KMS-11 (cell line): ENCODE measurements at regions not wholly inside any gene's neighbourhood (a gene's known extent, or its start where the extent isn't known, plus 50 kb on each side); places are given as distances from the start of the nearest gene placed in this dataset.

Experiments
- H2AFZ ChIP-seq: fragments of 200-600 bp; sonication (generic); 2 replicates; pipeline ENCODE4 v1.6.1; 2016; ENCODE audit warnings: antibody characterized with exemption, mixed run types, low read depth
- H3K27ac ChIP-seq: fragments of 200-600 bp; sonication (generic); 2 replicates; pipeline ENCODE4 v1.6.1; 2016; ENCODE audit warnings: mild to moderate bottlenecking, mixed run types
- H3K27me3 ChIP-seq: fragments of 200-600 bp; sonication (generic); 2 replicates; pipeline ENCODE4 v1.6.1; 2017; ENCODE audit warnings: mild to moderate bottlenecking, low read depth, mixed run types, moderate library complexity; ENCODE audit not compliant: insufficient read depth
- H3K36me3 ChIP-seq: fragments of 200-600 bp; sonication (generic); 2 replicates; pipeline ENCODE4 v1.6.1; 2017; ENCODE audit warnings: mild to moderate bottlenecking, mixed run types; ENCODE audit not compliant: insufficient read depth
- H3K4me1 ChIP-seq: fragments of 200-600 bp; sonication (generic); 2 replicates; pipeline ENCODE4 v1.6.1; 2016; ENCODE audit warnings: mild to moderate bottlenecking, low read depth, mixed run types; ENCODE audit not compliant: poor library complexity, severe bottlenecking
- H3K4me2 ChIP-seq: fragments of 200-600 bp; sonication (generic); 2 replicates; pipeline ENCODE4 v1.7.0; 2016; ENCODE audit warnings: mild to moderate bottlenecking, mixed run types
- H3K4me3 ChIP-seq: fragments of 200-600 bp; sonication (generic); IDR thresholded peaks from 2 replicates; pipeline ENCODE4 v1.6.1; 2017; ENCODE audit warnings: low read depth, low read length, mixed read lengths; ENCODE audit not compliant: insufficient read depth
- H3K79me2 ChIP-seq: fragments of 200-600 bp; sonication (generic); 2 replicates; pipeline ENCODE4 v1.6.1; 2016; ENCODE audit warnings: low read depth, mixed run types; ENCODE audit not compliant: insufficient read depth
- H3K9ac ChIP-seq: fragments of 200-600 bp; sonication (generic); 2 replicates; pipeline ENCODE4 v1.6.1; 2016; ENCODE audit warnings: mild to moderate bottlenecking, mixed run types
- H4K20me1 ChIP-seq: fragments of 200-600 bp; sonication (generic); 2 replicates; pipeline ENCODE4 v1.6.1; 2016; ENCODE audit warnings: mild to moderate bottlenecking, mixed run types; ENCODE audit not compliant: insufficient read depth
- TF ChIP-seq, protein P1 (sequence below): fragments of 200-600 bp; sonication (generic); conservative IDR thresholded peaks from 2 replicates; pipeline ENCODE4 v1.6.1; 2017; ENCODE audit warnings: low read depth, mild to moderate bottlenecking, antibody characterized with exemption, low read length, moderate library complexity, mixed read lengths

DNA sequence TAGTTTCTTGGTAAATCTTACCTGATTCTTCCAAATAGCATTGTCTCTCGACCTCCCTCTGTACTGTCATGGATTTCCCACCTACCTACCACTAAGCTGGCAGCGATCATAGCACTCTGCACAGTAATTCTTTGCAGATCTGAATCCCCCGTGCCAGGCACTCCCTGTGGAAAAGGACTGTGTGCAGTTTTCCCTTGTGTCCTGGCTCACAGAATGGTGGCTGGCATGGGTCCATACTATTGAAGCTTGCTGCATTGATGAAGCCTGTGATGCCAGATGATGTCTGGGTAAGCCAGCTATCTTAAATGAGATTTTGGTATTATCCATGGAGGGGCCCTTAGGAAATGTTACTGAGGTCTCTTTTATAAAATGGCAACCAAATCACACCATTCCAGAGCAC is 135.7 kb downstream of the RPAP3 start:
- Histone ChIP-seq H3K4me2 (no peak overlapping the region), H4K20me1 (no peaks in the 10 kb centered on the region), H3K79me2 (no peaks in the 10 kb centered on the region), H3K4me3 (no peak overlapping the region), H3K4me1 (peaks cover 12% of the 10 kb centered on the region), H3K27ac (no peak overlapping the region), H2AFZ (no peak overlapping the region), H3K36me3 (no peaks in the 10 kb centered on the region), H3K9ac (no peak overlapping the region), H3K27me3 (no peaks in the 10 kb centered on the region)
- TF ChIP-seq, protein P1, sequence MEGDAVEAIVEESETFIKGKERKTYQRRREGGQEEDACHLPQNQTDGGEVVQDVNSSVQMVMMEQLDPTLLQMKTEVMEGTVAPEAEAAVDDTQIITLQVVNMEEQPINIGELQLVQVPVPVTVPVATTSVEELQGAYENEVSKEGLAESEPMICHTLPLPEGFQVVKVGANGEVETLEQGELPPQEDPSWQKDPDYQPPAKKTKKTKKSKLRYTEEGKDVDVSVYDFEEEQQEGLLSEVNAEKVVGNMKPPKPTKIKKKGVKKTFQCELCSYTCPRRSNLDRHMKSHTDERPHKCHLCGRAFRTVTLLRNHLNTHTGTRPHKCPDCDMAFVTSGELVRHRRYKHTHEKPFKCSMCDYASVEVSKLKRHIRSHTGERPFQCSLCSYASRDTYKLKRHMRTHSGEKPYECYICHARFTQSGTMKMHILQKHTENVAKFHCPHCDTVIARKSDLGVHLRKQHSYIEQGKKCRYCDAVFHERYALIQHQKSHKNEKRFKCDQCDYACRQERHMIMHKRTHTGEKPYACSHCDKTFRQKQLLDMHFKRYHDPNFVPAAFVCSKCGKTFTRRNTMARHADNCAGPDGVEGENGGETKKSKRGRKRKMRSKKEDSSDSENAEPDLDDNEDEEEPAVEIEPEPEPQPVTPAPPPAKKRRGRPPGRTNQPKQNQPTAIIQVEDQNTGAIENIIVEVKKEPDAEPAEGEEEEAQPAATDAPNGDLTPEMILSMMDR, result no peak

GRCh38 chr12:47562201-47562600 is 143.6 kb downstream of the RPAP3 start:
- Histone ChIP-seq H3K9ac (no peak overlapping the region), H3K27ac (no peak overlapping the region), H3K4me3 (no peak overlapping the region), H3K4me2 (no peak overlapping the region), H3K36me3 (no peaks in the 10 kb centered on the region), H2AFZ (no peak overlapping the region), H3K4me1 (no peaks in the 10 kb centered on the region), H3K27me3 (no peaks in the 10 kb centered on the region), H3K79me2 (no peaks in the 10 kb centered on the region), H4K20me1 (no peaks in the 10 kb centered on the region)
- TF ChIP-seq, protein P1, result no peak

DNA sequence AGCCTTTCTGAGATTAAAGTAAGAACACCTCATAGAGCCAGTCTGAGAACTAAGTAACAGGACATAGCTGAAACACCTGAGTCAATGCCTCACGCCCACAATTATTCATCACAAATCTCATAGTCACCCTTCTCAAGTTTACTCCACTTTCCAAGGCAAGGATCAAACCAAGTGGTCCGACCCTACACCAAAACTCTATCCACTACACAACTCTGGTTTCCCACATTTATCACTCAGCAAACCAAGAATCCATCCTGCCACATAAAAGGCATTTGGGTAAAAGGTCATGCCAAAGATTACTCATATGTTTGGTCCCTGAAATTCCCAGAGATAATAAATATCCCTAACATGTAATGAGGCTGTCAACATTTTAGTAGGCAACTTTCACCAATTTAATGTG is 144.1 kb downstream of the RPAP3 start:
- TF ChIP-seq, protein P1, result no peak
- no peaks in the 10 kb centered on the region for H3K4me1 ChIP-seq
- no peaks in the 10 kb centered on the region for H3K27me3 ChIP-seq
- H3K27ac ChIP-seq, result no peak overlapping the region
- H3K36me3 ChIP-seq, result no peaks in the 10 kb centered on the region
- no peaks in the 10 kb centered on the region for H4K20me1 ChIP-seq
- no peak overlapping the region for H2AFZ ChIP-seq
- no peaks in the 10 kb centered on the region for H3K79me2 ChIP-seq
- H3K9ac ChIP-seq, result no peak overlapping the region
- no peak overlapping the region for H3K4me3 ChIP-seq
- H3K4me2 ChIP-seq, result no peak overlapping the region

DNA sequence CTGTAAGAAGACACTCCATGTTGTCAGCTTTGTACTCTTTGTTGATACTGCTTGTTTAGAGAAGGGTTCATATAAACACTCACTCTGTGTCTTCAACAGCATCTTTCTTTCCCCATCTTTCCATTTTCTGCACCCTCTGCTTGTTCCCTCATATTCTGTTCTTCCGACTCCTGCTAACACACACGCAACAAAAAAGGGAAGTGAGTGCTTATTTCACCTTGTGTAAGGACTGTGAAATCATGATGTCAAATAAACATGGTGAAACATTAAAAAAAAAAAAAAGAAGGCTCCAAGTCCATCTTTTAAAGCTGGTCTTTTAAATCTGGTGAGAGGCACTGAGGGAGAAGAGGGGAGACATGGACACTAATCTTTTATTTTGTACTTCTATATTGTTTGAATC is 145.4 kb downstream of the RPAP3 start:
- TF ChIP-seq, protein P1, result no peak
- Histone ChIP-seq H2AFZ (no peak overlapping the region), H4K20me1 (no peaks in the 10 kb centered on the region), H3K4me2 (no peak overlapping the region), H3K79me2 (no peaks in the 10 kb centered on the region), H3K4me3 (no peak overlapping the region), H3K4me1 (no peaks in the 10 kb centered on the region), H3K9ac (no peak overlapping the region), H3K27ac (no peak overlapping the region), H3K27me3 (no peaks in the 10 kb centered on the region), H3K36me3 (no peaks in the 10 kb centered on the region)
